Neural cell (in vitro differentiated cells): ENCODE measurements at regions not wholly inside any gene's neighbourhood (a gene's known extent, or its start where the extent isn't known, plus 50 kb on each side); places are given as distances from the start of the nearest gene placed in this dataset.

Experiments used
- EP300 ChIP-seq: fragments of 450-650 bp; conservative IDR thresholded peaks from 2 replicates; pipeline ENCODE4 v1.6.1; 2014; ENCODE audit warnings: antibody characterized with exemption, mild to moderate bottlenecking, moderate library complexity; ENCODE audit not compliant: poor library complexity, severe bottlenecking
- EZH2 ChIP-seq: fragments of 200-600, 300-800 bp; shearing (Covaris generic), sonication (generic); IDR thresholded peaks from 2 replicates; pipeline ENCODE4 v1.6.1; 2014; ENCODE audit warnings: antibody characterized with exemption, low read length, borderline replicate concordance, mild to moderate bottlenecking; ENCODE audit not compliant: insufficient read depth, poor library complexity, severe bottlenecking
- POLR2AphosphoS5 ChIP-seq: IDR thresholded peaks from 2 replicates; pipeline ENCODE4 v1.6.1; 2012
- RAD21 ChIP-seq: fragments of 450-650 bp; conservative IDR thresholded peaks from 2 replicates; pipeline ENCODE4 v1.6.1; 2014; ENCODE audit warnings: antibody characterized with exemption, mild to moderate bottlenecking, moderate library complexity
- SMC3 ChIP-seq: fragments of 450-650 bp; conservative IDR thresholded peaks from 2 replicates; pipeline ENCODE4 v1.6.1; 2014; ENCODE audit warnings: antibody characterized with exemption, mild to moderate bottlenecking, moderate library complexity; ENCODE audit not compliant: poor library complexity
- TAF1 ChIP-seq: IDR thresholded peaks from 2 replicates; pipeline ENCODE4 v1.6.1; 2012; ENCODE audit warnings: low read depth
- TF ChIP-seq, protein P1 (sequence below): fragments of 450-650 bp; IDR thresholded peaks from 2 replicates; pipeline ENCODE4 v1.5.1; 2014; ENCODE audit warnings: antibody characterized with exemption, mild to moderate bottlenecking, moderate library complexity; ENCODE audit not compliant: poor library complexity, severe bottlenecking

DNA sequence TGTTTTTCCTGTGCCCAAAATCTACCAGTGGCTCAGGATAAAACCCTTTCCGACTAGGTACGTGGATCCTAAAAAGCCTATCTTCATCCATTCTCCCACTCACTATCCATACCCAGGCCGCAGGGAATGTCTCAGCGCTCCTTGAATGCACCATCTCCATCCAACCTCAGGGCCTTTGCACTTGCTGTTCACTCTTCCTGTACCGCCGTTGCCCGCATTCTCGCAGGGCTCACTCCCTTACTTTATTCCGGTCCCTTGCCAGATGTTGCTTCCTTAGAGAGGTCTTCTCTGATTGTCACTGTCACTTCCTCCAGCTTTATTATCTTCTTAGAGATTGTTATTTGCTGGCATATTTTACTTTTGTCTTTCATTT, 93.3 kb upstream of the ZNF536 start:
- TF ChIP-seq, protein P1, sequence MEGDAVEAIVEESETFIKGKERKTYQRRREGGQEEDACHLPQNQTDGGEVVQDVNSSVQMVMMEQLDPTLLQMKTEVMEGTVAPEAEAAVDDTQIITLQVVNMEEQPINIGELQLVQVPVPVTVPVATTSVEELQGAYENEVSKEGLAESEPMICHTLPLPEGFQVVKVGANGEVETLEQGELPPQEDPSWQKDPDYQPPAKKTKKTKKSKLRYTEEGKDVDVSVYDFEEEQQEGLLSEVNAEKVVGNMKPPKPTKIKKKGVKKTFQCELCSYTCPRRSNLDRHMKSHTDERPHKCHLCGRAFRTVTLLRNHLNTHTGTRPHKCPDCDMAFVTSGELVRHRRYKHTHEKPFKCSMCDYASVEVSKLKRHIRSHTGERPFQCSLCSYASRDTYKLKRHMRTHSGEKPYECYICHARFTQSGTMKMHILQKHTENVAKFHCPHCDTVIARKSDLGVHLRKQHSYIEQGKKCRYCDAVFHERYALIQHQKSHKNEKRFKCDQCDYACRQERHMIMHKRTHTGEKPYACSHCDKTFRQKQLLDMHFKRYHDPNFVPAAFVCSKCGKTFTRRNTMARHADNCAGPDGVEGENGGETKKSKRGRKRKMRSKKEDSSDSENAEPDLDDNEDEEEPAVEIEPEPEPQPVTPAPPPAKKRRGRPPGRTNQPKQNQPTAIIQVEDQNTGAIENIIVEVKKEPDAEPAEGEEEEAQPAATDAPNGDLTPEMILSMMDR = no peak
- TF ChIP-seq RAD21 = no peak
- TF ChIP-seq POLR2AphosphoS5 = no peak
- no peak for TF ChIP-seq EP300
- TF ChIP-seq EZH2 = no peak
- no peak for TF ChIP-seq SMC3
- no peak for TF ChIP-seq TAF1
